ENCODE measurements at regions not wholly inside any gene's neighbourhood (a gene's known extent, or its start where the extent isn't known, plus 50 kb on each side); places are given as distances from the start of the nearest gene placed in this dataset.
"Not testable (repeated sequence)": the region's sequence is repeated elsewhere in the genome, so short reads cannot be mapped to it uniquely, and the experiment has no call there.

- intact Hi-C loops (cut with DNase I), result no loop called here
- Histone ChIP-seq H3K27ac (no peak overlapping the region), H3K4me1 (no peaks in the 10 kb centered on the region), H3K27me3 (no peaks in the 10 kb centered on the region), H3K36me3 (no peaks in the 10 kb centered on the region), H3K4me3 (no peak overlapping the region), H3K9me3 (peaks cover 0 to 9% of the 10 kb centered on the region in 2 donors)
- ATAC-seq, result no peak
- no peak for TF ChIP-seq CTCF (IDR thresholded peaks at IDR 0.05)
- no peak for DNase-seq
Measured at GRCh38 chr1:238927899-238928298, 458.5 kb upstream of the CHRM3 start.

GRCh38 chr1:238916828-238917227 lies 469.5 kb upstream of the CHRM3 start:
- no peak for DNase-seq
- no peaks in the 10 kb centered on the region for H3K27me3 ChIP-seq
- no peak for TF ChIP-seq CTCF (IDR thresholded peaks at IDR 0.05)
- no peaks in the 10 kb centered on the region for H3K36me3 ChIP-seq
- no peaks in the 10 kb centered on the region for H3K4me1 ChIP-seq
- no peaks in the 10 kb centered on the region for H3K9me3 ChIP-seq
- intact Hi-C loops (cut with DNase I), result no loop called here
- ATAC-seq, result no peak
- no peak overlapping the region for H3K4me3 ChIP-seq
- H3K27ac ChIP-seq, result no peak overlapping the region

DNA sequence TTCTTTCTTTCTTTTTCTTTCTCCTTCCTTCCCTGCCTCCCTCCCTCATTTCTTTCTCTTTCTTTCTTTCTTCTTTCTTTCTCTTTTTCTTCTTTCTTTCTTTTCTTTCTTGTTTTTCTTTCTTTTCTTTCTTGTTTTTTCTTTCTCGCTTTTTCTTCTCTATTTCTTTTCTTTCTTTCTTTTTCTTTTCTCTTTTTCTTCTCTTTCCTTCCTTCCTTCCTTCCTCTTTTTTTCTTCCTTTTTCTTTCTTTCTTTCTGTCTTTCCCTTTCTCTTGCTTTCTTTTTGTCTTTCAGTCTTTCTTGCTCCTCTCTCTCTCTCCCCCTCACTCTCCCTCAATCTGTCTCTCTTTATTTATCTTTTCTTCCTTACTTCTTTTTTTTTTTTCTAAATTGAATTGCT lies 472.0 kb upstream of the CHRM3 start:
- no peak for DNase-seq
- TF ChIP-seq CTCF (IDR thresholded peaks at IDR 0.05), result no peak
- H3K9me3 ChIP-seq, result no peaks in the 10 kb centered on the region
- no peak overlapping the region for H3K27ac ChIP-seq
- no peaks in the 10 kb centered on the region for H3K27me3 ChIP-seq
- no peaks in the 10 kb centered on the region for H3K36me3 ChIP-seq
- no peak overlapping the region for H3K4me3 ChIP-seq
- intact Hi-C loops (cut with DNase I), result no loop called here
- ATAC-seq, result no peak
- H3K4me1 ChIP-seq, result no peaks in the 10 kb centered on the region

DNA sequence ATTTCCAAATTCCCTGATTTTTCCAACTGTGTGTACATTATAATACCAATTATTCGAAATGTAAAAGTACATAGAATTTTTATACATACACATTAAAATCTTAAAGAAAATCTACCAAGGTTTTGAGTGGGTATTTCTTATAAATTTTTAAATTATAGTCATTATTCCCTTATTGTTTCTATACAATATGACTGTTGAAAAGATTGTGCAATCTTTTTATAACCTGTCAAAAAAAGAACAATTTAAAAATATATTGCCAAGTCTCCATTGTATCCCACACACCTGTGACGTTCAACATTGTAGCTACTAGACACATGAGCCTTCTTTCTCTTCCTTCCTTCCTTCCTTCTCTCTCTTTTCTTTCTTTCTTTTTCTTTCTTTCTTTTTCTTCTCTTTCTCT lies 473.2 kb upstream of the CHRM3 start:
- TF ChIP-seq CTCF (IDR thresholded peaks at IDR 0.05), result no peak
- ATAC-seq, result no peak
- intact Hi-C loops (cut with DNase I), result no loop called here

DNA sequence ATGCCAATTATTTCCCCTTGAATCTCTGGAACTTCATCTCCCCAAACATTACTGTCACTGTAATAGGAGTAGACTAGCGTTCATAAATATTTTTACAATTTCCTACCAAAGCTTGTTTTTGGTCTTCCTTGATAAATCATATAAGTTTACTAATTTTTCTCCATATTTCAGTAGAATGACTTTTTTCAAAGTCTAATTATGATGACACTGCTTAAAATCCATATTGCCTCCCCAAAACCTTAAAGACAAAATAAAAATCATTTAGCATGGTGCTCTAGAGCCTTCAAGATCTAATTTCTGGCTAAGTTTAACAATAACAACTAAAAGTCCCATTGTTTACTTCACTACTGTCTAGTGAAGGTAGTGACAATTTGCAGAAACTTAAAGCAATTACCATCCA lies 474.2 kb upstream of the CHRM3 start:
- Histone ChIP-seq H3K27ac (no peak overlapping the region), H3K27me3 (no peaks in the 10 kb centered on the region), H3K4me1 (no peaks in the 10 kb centered on the region), H3K36me3 (no peaks in the 10 kb centered on the region), H3K9me3 (no peaks in the 10 kb centered on the region), H3K4me3 (no peak overlapping the region)
- intact Hi-C loops (cut with DNase I), result no loop called here
- ATAC-seq (no peak), DNase-seq (no peak)
- no peak for TF ChIP-seq CTCF (IDR thresholded peaks at IDR 0.05)

More for the DNA sequence above, 473.2 kb upstream of the CHRM3 start:
- Histone ChIP-seq H3K9me3 (no peaks in the 10 kb centered on the region), H3K4me1 (no peaks in the 10 kb centered on the region), H3K27ac (no peak overlapping the region), H3K27me3 (no peaks in the 10 kb centered on the region), H3K4me3 (no peak overlapping the region), H3K36me3 (no peaks in the 10 kb centered on the region)
- DNase-seq, result no peak

DNA sequence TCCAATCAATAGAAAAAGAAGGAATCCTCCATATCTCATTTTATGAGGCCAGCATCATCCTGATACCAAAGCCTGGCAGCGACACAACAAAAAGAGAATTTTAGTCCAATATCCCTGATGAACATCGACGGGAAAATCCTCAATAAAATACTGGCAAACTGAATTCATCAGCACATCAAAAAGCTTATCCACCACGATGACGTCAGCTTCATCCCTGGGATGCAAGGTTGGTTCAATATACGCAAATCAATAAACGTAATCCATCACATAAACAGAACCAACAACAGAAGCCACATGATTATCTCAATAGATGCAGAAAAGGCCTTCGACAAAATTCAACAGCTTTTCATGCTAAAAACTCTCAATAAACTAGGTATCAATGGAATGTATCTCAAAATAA lies 483.6 kb upstream of the CHRM3 start:
- H3K9me3 ChIP-seq; ATAC-seq; DNase-seq; H3K36me3 ChIP-seq; intact Hi-C loops (cut with DNase I); H3K27ac ChIP-seq; H3K27me3 ChIP-seq; H3K4me1 ChIP-seq; H3K4me3 ChIP-seq: not testable (repeated sequence)
